ENCODE measurements at regions not wholly inside any gene's neighbourhood (a gene's known extent, or its start where the extent isn't known, plus 50 kb on each side); places are given as distances from the start of the nearest gene placed in this dataset.

DNA sequence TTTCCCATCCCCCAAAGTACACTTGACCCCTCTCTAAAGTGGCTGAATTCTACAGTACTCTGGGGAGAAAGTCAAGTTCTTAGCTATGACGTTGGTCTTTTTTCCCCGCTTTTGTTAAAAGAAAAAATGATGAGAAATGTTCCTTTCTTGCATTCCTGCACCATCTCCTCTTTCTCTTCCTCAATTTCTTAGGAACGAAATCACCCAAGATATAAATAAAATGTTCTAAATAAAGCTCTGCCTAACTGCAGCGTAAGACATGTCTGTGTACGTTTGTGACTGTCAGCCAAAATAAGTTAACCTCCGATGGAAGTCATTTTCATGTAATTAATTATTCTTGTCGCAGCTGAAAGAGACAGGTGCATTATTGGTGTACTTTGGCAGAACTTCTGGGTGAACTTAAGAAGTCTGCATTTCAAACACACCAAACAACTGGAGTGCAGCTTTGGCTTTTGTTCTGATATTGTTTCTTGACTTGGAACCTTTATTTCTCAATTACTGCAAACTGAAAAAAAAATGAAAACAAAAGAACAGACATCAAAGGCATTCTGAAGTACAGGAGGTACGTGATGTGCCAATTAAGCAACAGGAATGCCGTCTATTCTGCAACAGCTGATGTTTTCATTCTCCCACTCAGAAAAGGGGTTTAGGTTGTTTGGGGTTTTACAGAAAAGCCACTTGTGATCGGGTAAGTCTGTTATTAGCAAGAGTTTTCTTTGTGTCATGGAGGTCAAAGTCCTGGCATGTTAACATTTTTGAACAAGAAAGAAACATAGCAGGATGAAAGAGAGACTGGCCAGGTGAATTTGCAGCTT is 82.4 kb upstream of the SDK1 start:
- POLR2A ChIA-PET (ENCODE audit: unreplicated experiment): no interaction called here
- H2BK120ac ChIP-seq (ENCODE audit: low read depth, low read length): no peak overlapping the region
- H3K27me3 ChIP-seq (ENCODE audit: control insufficient read depth, insufficient read depth, low read length): no peaks in the 10 kb centered on the region; the same call in 1 of the 2 replicates
- DNase-seq: no peak
- H2AFZ ChIP-seq (replicated peaks; ENCODE audit: low read length, poor library complexity): no peak overlapping the region
- H3K79me1 ChIP-seq (ENCODE audit: low read depth in 1 of 2, low read length in 2 of 2): no peaks in the 10 kb centered on the region
- no peaks in the 10 kb centered on the region for H4K20me1 ChIP-seq (ENCODE audit: insufficient read depth, low read length)
- CTCF ChIA-PET: no interaction called here
- in situ Hi-C loops (cut with MboI; ENCODE audit: low sequenced_read_pairs): no loop called here
- H3K4ac ChIP-seq (ENCODE audit: low read depth, low read length): no peak overlapping the region
- H3K23ac ChIP-seq (ENCODE audit: low read depth, low read length): no peak overlapping the region
- H2AK5ac ChIP-seq (ENCODE audit: low read depth, low read length): no peak overlapping the region
- ATAC-seq (ENCODE audit: low read depth): no peak
- no peak overlapping the region for H2BK20ac ChIP-seq (ENCODE audit: low read depth, low read length)
- no peak overlapping the region for H3K9ac ChIP-seq (ENCODE audit: low read depth, low read length)
- H4K91ac ChIP-seq (ENCODE audit: insufficient read depth, low read depth, low read length): no peak overlapping the region
- WGBS, 2 experiments (ENCODE audit: extremely low coverage in 2 of 2, insufficient read length in 1 of 2): 67% methylated on average over 1 of the region's 10 CpGs; no CpG with 5 or more reads in 1 of the 2 experiments
- no peaks in the 10 kb centered on the region for H3K9me1 ChIP-seq (ENCODE audit: insufficient read depth, low read length)
- H3K18ac ChIP-seq (ENCODE audit: low read depth, low read length): no peak overlapping the region; the same call in 1 of the 2 replicates
- H2BK15ac ChIP-seq (ENCODE audit: low read depth, low read length): no peak overlapping the region
- no peak overlapping the region for H3K27ac ChIP-seq (ENCODE audit: insufficient read depth, low read length)
- H4K5ac ChIP-seq (ENCODE audit: low read depth, low read length): no peak overlapping the region
- no peaks in the 10 kb centered on the region; the same call in 1 of the 2 replicates for H3K4me1 ChIP-seq (ENCODE audit: control insufficient read depth, insufficient read depth, low read length)
- H3K14ac ChIP-seq (replicated peaks; ENCODE audit: low read depth, low read length): no peak overlapping the region
- H3K9me3 ChIP-seq (ENCODE audit: control insufficient read depth, insufficient read depth, low read length): no peaks in the 10 kb centered on the region
- H4K8ac ChIP-seq (ENCODE audit: low read depth in 2 of 2, low read length in 2 of 2): no peak overlapping the region
- H3K56ac ChIP-seq (ENCODE audit: extremely low read depth, insufficient read depth, low read length): no peak overlapping the region
- no peak overlapping the region for H2BK5ac ChIP-seq (ENCODE audit: low read depth, low read length, poor library complexity, severe bottlenecking)
- no peak overlapping the region; the same call in 1 of the 2 replicates for H3K4me2 ChIP-seq (ENCODE audit: low read depth, low read length)
- TF ChIP-seq FOS (IDR thresholded peaks at IDR 0.05; ENCODE audit: low read depth, low read length) (no peak), SMC3 (IDR thresholded peaks at IDR 0.05; ENCODE audit: low read depth, low read length) (no peak), CHD1 (IDR thresholded peaks at IDR 0.05; ENCODE audit: low read depth, low read length) (no peak), MAZ (IDR thresholded peaks at IDR 0.05; ENCODE audit: borderline replicate concordance, low read depth, low read length) (no peak)
- TF ChIP-seq, protein P1, sequence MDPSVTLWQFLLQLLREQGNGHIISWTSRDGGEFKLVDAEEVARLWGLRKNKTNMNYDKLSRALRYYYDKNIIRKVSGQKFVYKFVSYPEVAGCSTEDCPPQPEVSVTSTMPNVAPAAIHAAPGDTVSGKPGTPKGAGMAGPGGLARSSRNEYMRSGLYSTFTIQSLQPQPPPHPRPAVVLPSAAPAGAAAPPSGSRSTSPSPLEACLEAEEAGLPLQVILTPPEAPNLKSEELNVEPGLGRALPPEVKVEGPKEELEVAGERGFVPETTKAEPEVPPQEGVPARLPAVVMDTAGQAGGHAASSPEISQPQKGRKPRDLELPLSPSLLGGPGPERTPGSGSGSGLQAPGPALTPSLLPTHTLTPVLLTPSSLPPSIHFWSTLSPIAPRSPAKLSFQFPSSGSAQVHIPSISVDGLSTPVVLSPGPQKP (IDR thresholded peaks at IDR 0.05; ENCODE audit: borderline replicate concordance, low read depth, low read length): no peak
- intact Hi-C loops (cut with micrococcal nuclease): no loop called here
- H3K36me3 ChIP-seq (ENCODE audit: control insufficient read depth, insufficient read depth, low read length): no peaks in the 10 kb centered on the region
- H3K4me3 ChIP-seq (ENCODE audit: insufficient read depth, low read depth, low read length): no peak overlapping the region
- dilution Hi-C loops (cut with HindIII; ENCODE audit: low sequenced_read_pairs, unreplicated experiment): no loop called here
- H2AK9ac ChIP-seq (replicated peaks; ENCODE audit: low read depth, low read length, poor library complexity): no peak overlapping the region
- BruUV-seq (replicated peaks): no TSS peak
